HCT116 (cell line): ENCODE measurements at regions not wholly inside any gene's neighbourhood (a gene's known extent, or its start where the extent isn't known, plus 50 kb on each side); places are given as distances from the start of the nearest gene placed in this dataset.

Experiments
- ATF3 ChIP-seq: IDR thresholded peaks from 2 replicates; pipeline ENCODE4 v1.6.1; 2012
- CEBPB ChIP-seq: IDR thresholded peaks from 2 replicates; pipeline ENCODE4 v1.6.1; 2012; ENCODE audit warnings: low read depth
- CTCF ChIP-seq, 3 experiments: fragments of 200-600 bp in 1 of 3; sonication (generic) in 1 of 3; IDR thresholded peaks in 2 of 3; conservative IDR thresholded peaks in 1 of 3; 2 replicates each; pipeline ENCODE4 v1.5.1; 2012 to 2017; ENCODE audit warnings: low read depth in 2 of 3, low read length in 2 of 3, antibody characterized with exemption in 1 of 3, borderline replicate concordance in 1 of 3, control low read depth in 1 of 3, mild to moderate bottlenecking in 1 of 3, mixed read lengths in 1 of 3, mixed run types in 1 of 3, moderate library complexity in 1 of 3; ENCODE audit not compliant: insufficient read depth in 1 of 3
- ELF1 ChIP-seq: IDR thresholded peaks from 2 replicates; pipeline ENCODE4 v1.6.1; 2012; ENCODE audit warnings: low read depth, borderline replicate concordance
- EZH2 ChIP-seq: fragments of 200-600 bp; sonication (generic); IDR thresholded peaks from 2 replicates; pipeline ENCODE4 v1.6.1; 2017; ENCODE audit warnings: antibody characterized with exemption, mixed run types
- EZH2phosphoT487 ChIP-seq: fragments of 200-600 bp; IDR thresholded peaks from 2 replicates; pipeline ENCODE4 v1.6.1; 2018; ENCODE audit warnings: antibody characterized with exemption, borderline replicate concordance
- FOSL1 ChIP-seq: IDR thresholded peaks from 2 replicates; pipeline ENCODE4 v1.6.1; 2012; ENCODE audit warnings: low read depth
- MAX ChIP-seq: IDR thresholded peaks from 2 replicates; pipeline ENCODE4 v1.6.1; 2012
- POLR2A ChIP-seq: IDR thresholded peaks from 2 replicates; pipeline ENCODE4 v1.7.0; 2011; ENCODE audit warnings: borderline replicate concordance; ENCODE audit not compliant: insufficient read depth, insufficient read length; ENCODE audit errors: extremely low read depth
- POLR2AphosphoS5 ChIP-seq: IDR thresholded peaks from 2 replicates; pipeline ENCODE4 v1.6.1; 2011; ENCODE audit warnings: mild to moderate bottlenecking, low read depth, low read length, moderate library complexity
- REST ChIP-seq: IDR thresholded peaks from 2 replicates; pipeline ENCODE4 v1.6.1; 2012; ENCODE audit warnings: low read depth
- SIN3A ChIP-seq: IDR thresholded peaks from 2 replicates; pipeline ENCODE4 v1.6.1; 2012; ENCODE audit warnings: low read depth
- YY1 ChIP-seq: IDR thresholded peaks from 2 replicates; pipeline ENCODE4 v1.6.1; 2011; ENCODE audit warnings: low read length, low read depth, moderate library complexity, mild to moderate bottlenecking; ENCODE audit not compliant: insufficient replicate concordance; ENCODE audit errors: extremely low read depth
- ZNF274 ChIP-seq: fragments of 200-500 bp; sonication (Bioruptor generic); IDR thresholded peaks from 2 replicates; pipeline ENCODE4 v1.6.1; 2014; ENCODE audit warnings: mild to moderate bottlenecking, low read depth, low read length, inconsistent platforms

- TF ChIP-seq CTCF (IDR thresholded peaks at IDR 0.05 in 2 of 3, conservative IDR thresholded peaks at IDR 0.05 in 1 of 3; ENCODE audit: borderline replicate concordance in 1 of 3, insufficient read depth in 1 of 3, low read depth in 2 of 3, low read length in 2 of 3) (no peak), POLR2AphosphoS5 (no peak), YY1 (no peak), POLR2A (no peak), CEBPB (no peak), SIN3A (no peak), EZH2 (no peak), ZNF274 (no peak), REST (no peak), EZH2phosphoT487 (no peak), MAX (no peak), ELF1 (no peak), ATF3 (no peak), FOSL1 (no peak)
These were observed 463.3 kb downstream of the DOK5 start for GRCh38 chr20:54938707-54939106.
